OCI-LY1 (cell line): ENCODE measurements at regions not wholly inside any gene's neighbourhood (a gene's known extent, or its start where the extent isn't known, plus 50 kb on each side); places are given as distances from the start of the nearest gene placed in this dataset.

Source experiments
- EZH2 ChIP-seq: fragments of 200-600 bp; sonication (generic), shearing (Covaris generic); IDR thresholded peaks from 2 replicates; pipeline ENCODE4 v1.8.0; 2017; ENCODE audit warnings: borderline replicate concordance, mixed run types, mild to moderate bottlenecking, antibody characterized with exemption, low read length, moderate library complexity, mixed read lengths
- TF ChIP-seq, protein P1 (sequence below): fragments of 200-600 bp; sonication (generic), shearing (Covaris generic); IDR thresholded peaks from 2 replicates; pipeline ENCODE4 v1.5.1; 2017; ENCODE audit warnings: mild to moderate bottlenecking, antibody characterized with exemption, low read length, moderate library complexity, mixed read lengths

DNA sequence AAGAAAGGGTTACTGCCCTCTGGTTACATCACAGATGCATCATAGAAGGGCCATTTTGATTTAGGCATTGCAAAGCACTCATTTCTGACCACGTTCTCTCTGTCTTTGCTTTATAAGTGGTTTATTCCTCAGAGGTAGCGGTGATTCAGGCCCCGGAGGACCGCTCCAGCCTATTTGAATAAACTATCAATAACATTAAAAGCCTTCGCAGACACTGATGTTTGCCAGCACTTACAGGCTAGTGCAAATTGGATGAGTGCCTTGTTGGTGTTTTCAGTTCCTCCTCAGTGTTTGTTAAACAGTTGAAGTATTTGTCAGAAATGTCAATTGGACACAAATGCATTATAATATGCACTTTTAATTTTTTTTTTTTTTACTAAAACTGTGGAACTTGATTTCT is 120.2 kb downstream of the RXFP2 start:
- TF ChIP-seq, protein P1, sequence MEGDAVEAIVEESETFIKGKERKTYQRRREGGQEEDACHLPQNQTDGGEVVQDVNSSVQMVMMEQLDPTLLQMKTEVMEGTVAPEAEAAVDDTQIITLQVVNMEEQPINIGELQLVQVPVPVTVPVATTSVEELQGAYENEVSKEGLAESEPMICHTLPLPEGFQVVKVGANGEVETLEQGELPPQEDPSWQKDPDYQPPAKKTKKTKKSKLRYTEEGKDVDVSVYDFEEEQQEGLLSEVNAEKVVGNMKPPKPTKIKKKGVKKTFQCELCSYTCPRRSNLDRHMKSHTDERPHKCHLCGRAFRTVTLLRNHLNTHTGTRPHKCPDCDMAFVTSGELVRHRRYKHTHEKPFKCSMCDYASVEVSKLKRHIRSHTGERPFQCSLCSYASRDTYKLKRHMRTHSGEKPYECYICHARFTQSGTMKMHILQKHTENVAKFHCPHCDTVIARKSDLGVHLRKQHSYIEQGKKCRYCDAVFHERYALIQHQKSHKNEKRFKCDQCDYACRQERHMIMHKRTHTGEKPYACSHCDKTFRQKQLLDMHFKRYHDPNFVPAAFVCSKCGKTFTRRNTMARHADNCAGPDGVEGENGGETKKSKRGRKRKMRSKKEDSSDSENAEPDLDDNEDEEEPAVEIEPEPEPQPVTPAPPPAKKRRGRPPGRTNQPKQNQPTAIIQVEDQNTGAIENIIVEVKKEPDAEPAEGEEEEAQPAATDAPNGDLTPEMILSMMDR: no peak
- no peak for TF ChIP-seq EZH2
